ENCODE measurements at regions not wholly inside any gene's neighbourhood (a gene's known extent, or its start where the extent isn't known, plus 50 kb on each side); places are given as distances from the start of the nearest gene placed in this dataset.
A peak's percentile ranks its signal among the peaks of the same experiment; 100 is the strongest.
"Not testable (repeated sequence)": the region's sequence is repeated elsewhere in the genome, so short reads cannot be mapped to it uniquely, and the experiment has no call there.

- peak; percentile 34 for DNase-seq
Measured at GRCh38 chr5:120093178-120093577, 370.9 kb upstream of the PRR16 start.

GRCh38 chr5:120096413-120096812, 367.7 kb upstream of the PRR16 start:
- peak; percentile 40 for DNase-seq

DNA sequence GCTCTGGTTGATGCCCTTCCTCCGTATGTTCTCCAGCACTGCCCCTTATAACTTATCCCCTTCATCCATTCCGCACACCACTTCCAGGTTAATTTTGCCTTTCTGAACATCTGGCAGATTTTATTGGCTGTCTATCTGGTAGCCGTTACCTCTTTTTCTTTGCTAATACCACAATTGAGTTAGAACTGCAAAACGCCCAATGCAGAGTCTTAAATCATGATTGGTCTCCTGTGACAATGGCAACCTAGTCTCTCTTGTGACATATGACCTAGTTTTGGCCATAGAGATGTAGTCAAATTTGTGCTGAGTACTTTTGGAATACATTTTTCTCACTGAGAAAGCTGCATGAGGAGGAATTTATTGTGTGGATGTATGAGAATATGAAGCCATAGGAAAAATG, 365.7 kb upstream of the PRR16 start:
- DNase-seq = no peak

- no peak for DNase-seq
Measured at GRCh38 chr5:120098902-120099535, 365.1 kb upstream of the PRR16 start.

GRCh38 chr5:120101771-120102170, 362.3 kb upstream of the PRR16 start:
- DNase-seq = no peak

- no peak for DNase-seq
Measured at GRCh38 chr5:120103495-120103894, 360.6 kb upstream of the PRR16 start.

DNA sequence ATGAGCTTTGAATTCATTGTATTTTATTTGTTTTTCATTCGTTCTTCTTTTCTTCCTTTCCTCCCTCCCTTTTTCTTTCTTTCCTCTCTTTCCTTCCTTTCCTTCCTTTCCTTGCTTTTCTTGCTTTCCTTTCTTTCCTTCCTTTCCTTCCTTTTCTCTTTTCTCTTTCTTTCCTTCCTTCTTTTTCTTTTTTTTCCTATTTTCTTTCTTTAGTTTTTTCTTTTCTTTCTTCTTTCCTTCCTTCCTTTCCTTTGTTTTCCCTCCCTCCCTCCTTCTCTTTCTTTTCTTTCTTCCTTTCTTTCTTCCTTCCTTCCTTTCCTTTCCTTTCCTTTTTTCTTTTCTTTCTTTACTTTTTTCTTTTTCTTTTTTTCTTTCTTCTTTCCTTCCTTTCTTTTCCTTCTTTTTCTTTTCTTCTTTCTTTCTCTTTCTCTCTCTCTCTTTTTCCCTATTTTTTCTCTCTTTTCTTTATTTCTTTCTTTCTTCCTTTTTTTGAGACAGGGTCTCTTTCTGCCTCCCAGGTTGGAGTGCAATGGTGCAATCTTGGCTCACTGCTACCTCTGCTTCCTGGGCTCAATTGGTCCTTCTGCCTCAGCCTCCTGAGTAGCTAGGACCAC, 357.1 kb upstream of the PRR16 start:
- no peak for DNase-seq

- DNase-seq = no peak
Measured at GRCh38 chr5:120108586-120109248, 355.4 kb upstream of the PRR16 start.

- DNase-seq = no peak
Measured at GRCh38 chr5:120122703-120123102, 341.4 kb upstream of the PRR16 start.

GRCh38 chr5:120124031-120124430, 340.1 kb upstream of the PRR16 start:
- DNase-seq = no peak

- no peak for DNase-seq
Measured at GRCh38 chr5:120124961-120125360, 339.1 kb upstream of the PRR16 start.

GRCh38 chr5:120132347-120132746, 331.8 kb upstream of the PRR16 start:
- DNase-seq = not testable (repeated sequence)

- no peak for DNase-seq
Measured at GRCh38 chr5:120134944-120135343, 329.2 kb upstream of the PRR16 start.

GRCh38 chr5:120137582-120137981, 326.5 kb upstream of the PRR16 start:
- no peak for DNase-seq

DNA sequence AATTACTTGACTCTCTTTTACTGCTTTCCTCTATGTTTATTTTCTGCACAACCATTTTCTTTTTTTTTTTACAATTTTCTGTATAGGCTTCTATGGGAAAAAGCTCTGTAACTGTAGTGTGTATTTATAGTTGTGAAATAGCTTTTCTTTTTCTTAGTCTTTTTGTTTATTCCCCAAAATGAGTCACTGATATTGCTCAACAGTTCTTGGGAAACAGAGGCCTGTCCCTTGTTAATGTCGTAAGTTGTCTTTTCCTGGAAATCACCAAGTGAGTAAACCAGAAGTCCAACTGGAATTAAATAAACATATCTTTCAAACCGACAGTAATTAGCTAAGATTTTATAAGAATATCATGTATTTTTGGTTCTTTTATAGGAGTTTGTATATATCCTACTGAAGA, 325.1 kb upstream of the PRR16 start:
- peak; percentile 97 for DNase-seq

GRCh38 chr5:120140501-120140900, 323.6 kb upstream of the PRR16 start:
- DNase-seq = no peak

- DNase-seq = no peak
Measured at GRCh38 chr5:120141076-120141475, 323.0 kb upstream of the PRR16 start.

- DNase-seq = no peak
Measured at GRCh38 chr5:120146787-120147186, 317.3 kb upstream of the PRR16 start.

- DNase-seq = not testable (repeated sequence)
Measured at GRCh38 chr5:120147911-120148310, 316.2 kb upstream of the PRR16 start.

DNA sequence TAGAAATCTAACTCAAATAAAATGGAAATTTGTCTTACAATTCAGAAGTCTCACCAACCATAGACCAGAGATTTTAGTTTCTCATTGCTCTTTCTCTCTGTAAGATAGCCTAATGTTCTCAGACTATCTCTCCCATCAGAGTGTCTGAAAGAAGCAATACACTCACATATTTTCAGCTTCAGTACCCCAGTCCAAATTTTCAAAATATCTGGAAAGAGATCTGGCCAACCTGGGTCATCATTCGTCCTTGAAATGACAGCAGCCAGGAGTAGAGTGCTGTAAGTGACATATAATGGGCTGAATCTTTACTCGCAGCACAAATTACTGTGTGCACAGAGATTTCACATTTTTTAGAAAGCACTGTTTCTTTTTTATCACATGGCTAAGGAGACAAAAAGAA, 313.3 kb upstream of the PRR16 start:
- DNase-seq = no peak

GRCh38 chr5:120151181-120151580, 312.9 kb upstream of the PRR16 start:
- no peak for DNase-seq

GRCh38 chr5:120151825-120152224, 312.3 kb upstream of the PRR16 start:
- no peak for DNase-seq

GRCh38 chr5:120152472-120152871, 311.6 kb upstream of the PRR16 start:
- peak; percentile 90 for DNase-seq

DNA sequence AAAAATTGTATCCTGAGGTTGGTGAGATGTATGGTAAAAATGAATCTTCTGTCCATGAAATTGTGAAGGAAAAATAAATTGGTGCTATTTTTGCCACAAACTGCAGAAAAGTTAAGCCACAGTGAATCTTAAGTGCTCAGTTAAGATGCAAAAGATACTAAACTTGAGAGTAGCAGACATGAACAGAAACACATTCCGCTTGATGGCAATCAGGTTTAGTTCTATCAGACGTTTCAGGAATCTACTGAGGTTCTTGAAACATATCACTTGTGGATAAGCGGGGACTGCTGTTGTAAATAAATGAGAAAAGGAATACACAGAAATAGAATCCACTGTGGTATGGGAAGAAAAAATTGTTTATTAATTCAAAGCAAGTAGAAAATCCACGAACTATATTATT, 311.2 kb upstream of the PRR16 start:
- no peak for DNase-seq

DNA sequence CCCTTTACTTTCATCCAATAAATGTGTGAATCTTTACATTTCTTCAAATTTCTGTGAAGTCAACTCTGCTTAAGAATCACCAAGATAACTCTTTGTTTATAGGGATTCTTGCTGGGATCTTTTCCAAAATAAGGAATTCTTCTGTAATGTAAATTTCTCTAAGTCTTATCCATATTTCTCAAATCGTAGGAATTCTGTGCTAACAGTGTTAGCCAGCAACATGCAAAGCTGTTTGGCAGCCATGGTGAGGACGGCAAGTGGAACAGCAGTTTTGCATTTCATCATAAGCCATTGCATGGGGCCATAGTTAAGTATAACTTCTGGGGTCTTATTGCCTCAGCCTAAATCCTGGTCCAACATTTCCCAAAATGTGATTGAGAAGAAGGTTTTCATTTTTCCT, 310.5 kb upstream of the PRR16 start:
- no peak for DNase-seq
